GM19328 (cell line): ENCODE measurements at regions not wholly inside any gene's neighbourhood (a gene's known extent, or its start where the extent isn't known, plus 50 kb on each side); places are given as distances from the start of the nearest gene placed in this dataset.
A peak's percentile ranks its signal among the peaks of the same experiment; 100 is the strongest.
"Not testable (repeated sequence)": the region's sequence is repeated elsewhere in the genome, so short reads cannot be mapped to it uniquely, and the experiment has no call there.

ENCODE experiments used
- ATAC-seq: cut with Tn5 transposase; IDR thresholded peaks from one replicate; pipeline ENCODE4 v1.9.1; 2021; ENCODE audit warnings: mild to moderate bottlenecking, moderate library complexity; ENCODE audit not compliant: unreplicated experiment

- no peak for ATAC-seq
Measured at GRCh38 chr5:12095808-12096281, 191.6 kb upstream of the CTNND2 start.

GRCh38 chr5:12093586-12093985, 189.3 kb upstream of the CTNND2 start:
- no peak for ATAC-seq

GRCh38 chr5:12080761-12081160, 176.5 kb upstream of the CTNND2 start:
- ATAC-seq, result no peak

GRCh38 chr5:12078286-12078685, 174.0 kb upstream of the CTNND2 start:
- ATAC-seq, result not testable (repeated sequence)

GRCh38 chr5:12073426-12073825, 169.2 kb upstream of the CTNND2 start:
- ATAC-seq, result no peak

- no peak for ATAC-seq
Measured at GRCh38 chr5:12072441-12072840, 168.2 kb upstream of the CTNND2 start.

GRCh38 chr5:12071455-12071854, 167.2 kb upstream of the CTNND2 start:
- ATAC-seq, result no peak

- ATAC-seq, result peak; percentile 64
Measured at GRCh38 chr5:12023614-12024241, 119.5 kb upstream of the CTNND2 start.

GRCh38 chr5:12022444-12022843, 118.2 kb upstream of the CTNND2 start:
- ATAC-seq, result no peak

GRCh38 chr5:12019306-12019705, 115.1 kb upstream of the CTNND2 start:
- no peak for ATAC-seq

GRCh38 chr5:12017007-12017406, 112.8 kb upstream of the CTNND2 start:
- ATAC-seq, result no peak

GRCh38 chr5:12016159-12016746, 112.0 kb upstream of the CTNND2 start:
- no peak for ATAC-seq

GRCh38 chr5:12013351-12013750, 109.1 kb upstream of the CTNND2 start:
- ATAC-seq, result no peak

GRCh38 chr5:12003680-12004079, 99.4 kb upstream of the CTNND2 start:
- no peak for ATAC-seq

GRCh38 chr5:11998397-11998796, 94.2 kb upstream of the CTNND2 start:
- ATAC-seq, result no peak

GRCh38 chr5:11997942-11998341, 93.7 kb upstream of the CTNND2 start:
- ATAC-seq, result no peak

- ATAC-seq, result no peak
Measured at GRCh38 chr5:11992518-11992917, 88.3 kb upstream of the CTNND2 start.

GRCh38 chr5:11985993-11986392, 81.7 kb upstream of the CTNND2 start:
- ATAC-seq, result no peak

- no peak for ATAC-seq
Measured at GRCh38 chr5:11984196-11984595, 80.0 kb upstream of the CTNND2 start.

GRCh38 chr5:11981986-11982385, 77.7 kb upstream of the CTNND2 start:
- no peak for ATAC-seq

- no peak for ATAC-seq
Measured at GRCh38 chr5:11977904-11978303, 73.7 kb upstream of the CTNND2 start.

- no peak for ATAC-seq
Measured at GRCh38 chr5:11973469-11973868, 69.2 kb upstream of the CTNND2 start.

- no peak for ATAC-seq
Measured at GRCh38 chr5:11963227-11963626, 59.0 kb upstream of the CTNND2 start.
